GM19238 (cell line): ENCODE measurements at regions not wholly inside any gene's neighbourhood (a gene's known extent, or its start where the extent isn't known, plus 50 kb on each side); places are given as distances from the start of the nearest gene placed in this dataset.

Source experiments
- DNase-seq: peaks from one replicate; pipeline ENCODE4 v3.0.0; 2011; ENCODE audit warnings: low spot score; ENCODE audit not compliant: insufficient read length

DNA sequence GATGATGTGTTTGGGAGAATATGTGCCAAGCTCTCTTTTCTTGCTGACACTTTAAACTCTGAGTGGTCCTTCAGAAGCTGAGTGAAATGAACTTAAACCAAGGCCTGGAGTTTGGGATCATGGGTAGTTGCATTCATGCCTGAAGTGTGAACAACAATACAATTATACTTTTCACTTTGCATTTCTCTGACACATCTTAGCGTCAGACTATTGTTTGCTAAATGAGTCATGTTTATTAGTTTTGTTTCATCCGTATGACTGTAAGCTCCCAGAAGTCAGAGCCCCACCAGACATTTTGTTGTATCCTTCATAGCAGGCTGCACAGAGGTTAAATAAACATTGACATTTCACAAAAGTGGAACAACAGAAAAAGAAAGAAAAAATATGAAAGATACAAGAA lies 542.6 kb downstream of the TUSC7 start:
- DNase-seq: no peak

DNA sequence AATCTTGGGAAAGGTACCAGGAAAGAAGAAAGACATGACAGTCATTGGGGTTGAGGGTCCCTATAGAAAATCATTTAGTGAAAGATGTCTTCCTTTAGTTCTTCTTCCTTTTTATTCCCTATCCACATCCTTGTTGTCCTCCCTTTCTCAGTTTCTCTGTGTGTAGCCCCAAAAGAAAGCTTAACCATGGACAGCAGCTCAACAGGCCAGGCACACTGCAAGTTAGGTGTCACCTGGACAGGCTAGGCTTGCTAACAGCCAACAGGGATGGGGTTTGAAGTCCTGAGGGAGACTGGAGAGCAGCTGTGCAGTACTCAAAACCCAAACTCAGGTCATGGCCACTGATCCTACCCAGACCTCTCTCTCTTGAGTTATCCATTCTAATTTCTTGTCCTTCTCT lies 543.1 kb downstream of the TUSC7 start:
- no peak for DNase-seq

GRCh38 chr3:117253636-117254035 lies 544.1 kb downstream of the TUSC7 start:
- DNase-seq: no peak

GRCh38 chr3:117254985-117255384 lies 545.4 kb downstream of the TUSC7 start:
- DNase-seq: no peak

- no peak for DNase-seq
These were observed 546.2 kb downstream of the TUSC7 start for GRCh38 chr3:117255736-117256135.

GRCh38 chr3:117261983-117262421 lies 552.4 kb downstream of the TUSC7 start:
- no peak for DNase-seq

GRCh38 chr3:117263270-117263669 lies 553.7 kb downstream of the TUSC7 start:
- no peak for DNase-seq

DNA sequence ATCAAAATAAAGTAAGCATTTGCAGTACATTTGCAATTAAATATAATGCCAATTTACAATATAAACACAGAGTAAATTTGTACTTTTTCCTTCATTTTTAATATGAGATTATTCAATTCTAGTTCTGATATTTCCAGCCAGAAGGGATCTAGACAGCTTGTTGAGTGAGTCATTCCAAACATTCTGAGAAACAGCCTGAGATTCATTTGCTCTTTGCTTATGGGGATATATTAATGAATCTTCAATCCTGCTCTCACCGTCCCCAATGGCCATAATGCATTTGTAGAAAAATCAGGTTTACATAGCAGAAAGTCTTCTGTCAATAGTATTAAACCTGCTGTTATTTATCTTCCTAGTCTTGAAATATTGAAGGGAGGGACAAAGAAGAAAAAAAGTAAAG lies 554.2 kb downstream of the TUSC7 start:
- DNase-seq: no peak

DNA sequence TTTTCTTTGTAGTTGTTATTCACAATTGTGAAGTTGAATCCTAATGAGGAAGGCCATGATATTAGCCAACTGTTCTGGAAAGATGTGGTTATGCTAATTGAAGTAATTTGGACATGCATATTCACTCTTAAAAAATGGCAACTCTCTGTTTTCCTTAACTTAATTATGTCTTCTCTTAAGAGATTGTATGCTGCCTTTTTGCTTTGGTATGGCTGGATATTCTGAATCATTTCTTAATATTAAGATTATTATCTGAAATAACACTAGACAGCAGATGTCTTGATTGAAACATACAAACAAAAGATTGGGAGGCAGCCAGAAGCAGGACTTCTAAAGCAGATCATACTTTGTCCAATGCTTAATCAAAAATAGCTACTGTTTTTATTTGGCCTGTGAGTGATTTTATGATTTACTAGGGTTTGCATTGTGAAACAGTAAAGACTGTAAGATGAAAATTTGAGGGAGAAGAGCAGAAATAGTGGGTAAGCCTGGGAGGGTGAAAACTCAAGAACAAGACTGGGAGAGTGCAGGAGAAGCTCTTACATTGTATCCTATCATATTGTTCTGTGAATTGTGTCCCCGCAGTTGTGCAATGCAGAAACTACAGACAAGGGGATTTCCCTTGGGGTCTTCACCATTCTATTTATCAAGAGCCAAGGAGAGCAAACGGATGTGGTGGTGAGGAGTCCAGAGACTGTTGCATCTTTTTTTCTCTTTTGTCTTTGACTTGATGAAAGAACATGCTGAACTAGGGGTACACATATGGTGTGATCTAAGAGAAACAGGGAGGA lies 554.8 kb downstream of the TUSC7 start:
- DNase-seq: no peak

GRCh38 chr3:117266806-117267205 lies 557.2 kb downstream of the TUSC7 start:
- no peak for DNase-seq

DNA sequence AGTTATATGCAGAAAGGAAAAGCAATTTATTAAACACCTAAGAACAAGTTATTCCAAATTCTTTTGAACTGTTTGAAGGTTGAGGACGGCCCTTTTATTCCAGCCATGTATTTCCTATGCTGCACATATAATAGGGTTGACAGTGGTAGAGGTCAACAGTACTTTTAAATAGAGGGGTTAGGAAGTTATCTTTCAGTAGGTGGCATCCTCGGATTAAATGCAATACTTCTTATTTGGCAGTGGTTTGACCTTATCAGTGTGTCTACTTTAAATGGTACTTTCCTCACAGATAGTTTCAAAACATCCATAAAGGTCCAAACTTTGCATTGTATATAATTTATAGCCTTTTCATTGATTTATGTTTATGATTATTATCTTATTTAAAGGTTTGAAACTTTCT lies 558.7 kb downstream of the TUSC7 start:
- no peak for DNase-seq

DNA sequence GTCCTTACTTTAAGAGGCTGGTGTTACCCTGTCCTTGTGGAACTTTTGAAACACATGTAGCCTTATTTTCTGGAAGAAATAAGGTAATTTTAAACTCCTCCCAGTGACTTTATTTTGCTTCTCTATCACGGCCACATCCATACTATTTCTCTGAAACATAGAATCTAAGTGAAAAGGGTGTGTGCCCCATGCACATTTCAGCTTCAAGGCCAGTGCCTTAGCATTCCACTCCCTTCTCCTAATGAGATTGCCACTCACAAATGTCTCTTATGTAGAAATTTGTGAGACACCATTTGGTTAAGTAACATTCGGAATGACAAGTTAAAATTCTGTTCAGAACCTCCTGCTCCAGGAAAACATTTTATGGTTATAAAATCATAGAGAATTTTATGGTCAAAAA lies 562.7 kb downstream of the TUSC7 start:
- DNase-seq: no peak

DNA sequence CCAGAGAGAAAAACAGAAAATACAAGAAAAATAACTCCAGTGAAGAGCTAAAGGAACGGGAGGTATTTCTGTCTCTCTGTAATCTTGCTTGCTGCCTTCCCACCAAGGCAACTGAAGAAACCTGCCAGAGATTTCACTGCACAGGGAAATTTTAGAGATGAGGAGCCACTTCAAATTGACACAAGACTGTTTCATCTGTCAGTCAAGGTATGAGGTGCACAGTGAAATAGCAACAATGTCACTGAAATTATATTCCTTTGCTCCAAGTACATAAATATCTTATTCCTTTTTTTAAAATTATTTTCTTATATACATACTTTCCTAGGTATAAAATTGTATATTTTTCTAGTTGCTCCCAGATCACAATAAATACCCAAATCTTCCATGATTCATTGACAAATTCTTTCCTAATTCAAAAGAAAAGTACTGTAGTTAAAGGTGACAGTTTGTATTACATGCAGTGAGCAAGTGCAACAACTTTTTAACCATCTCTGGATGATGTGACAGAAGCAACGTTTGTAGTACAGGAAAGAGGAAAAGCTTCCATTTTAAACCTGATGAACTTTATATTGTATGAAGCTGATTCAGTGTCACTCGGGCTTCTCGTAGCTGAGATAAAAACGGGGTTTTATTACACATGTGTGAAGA lies 563.4 kb downstream of the TUSC7 start:
- no peak for DNase-seq

DNA sequence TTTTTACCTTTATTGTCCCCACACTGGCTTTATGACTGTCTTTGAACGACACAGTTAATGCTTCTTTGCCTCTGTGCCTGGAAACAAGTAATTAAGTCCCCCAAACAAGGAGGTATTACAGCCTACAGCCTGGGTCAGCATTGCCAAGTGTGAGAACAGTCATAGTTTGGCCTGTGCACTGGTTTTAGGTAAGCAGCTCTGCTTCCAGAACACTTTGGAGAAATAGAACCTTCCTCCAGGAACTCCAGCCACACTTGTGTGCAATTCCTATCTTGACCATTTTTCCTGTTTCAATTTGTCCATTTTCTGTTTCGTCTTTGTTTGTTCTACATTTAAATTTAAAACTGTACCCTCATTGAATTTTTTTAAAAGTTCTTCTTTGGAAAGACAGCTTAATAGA lies 568.2 kb downstream of the TUSC7 start:
- DNase-seq: no peak

DNA sequence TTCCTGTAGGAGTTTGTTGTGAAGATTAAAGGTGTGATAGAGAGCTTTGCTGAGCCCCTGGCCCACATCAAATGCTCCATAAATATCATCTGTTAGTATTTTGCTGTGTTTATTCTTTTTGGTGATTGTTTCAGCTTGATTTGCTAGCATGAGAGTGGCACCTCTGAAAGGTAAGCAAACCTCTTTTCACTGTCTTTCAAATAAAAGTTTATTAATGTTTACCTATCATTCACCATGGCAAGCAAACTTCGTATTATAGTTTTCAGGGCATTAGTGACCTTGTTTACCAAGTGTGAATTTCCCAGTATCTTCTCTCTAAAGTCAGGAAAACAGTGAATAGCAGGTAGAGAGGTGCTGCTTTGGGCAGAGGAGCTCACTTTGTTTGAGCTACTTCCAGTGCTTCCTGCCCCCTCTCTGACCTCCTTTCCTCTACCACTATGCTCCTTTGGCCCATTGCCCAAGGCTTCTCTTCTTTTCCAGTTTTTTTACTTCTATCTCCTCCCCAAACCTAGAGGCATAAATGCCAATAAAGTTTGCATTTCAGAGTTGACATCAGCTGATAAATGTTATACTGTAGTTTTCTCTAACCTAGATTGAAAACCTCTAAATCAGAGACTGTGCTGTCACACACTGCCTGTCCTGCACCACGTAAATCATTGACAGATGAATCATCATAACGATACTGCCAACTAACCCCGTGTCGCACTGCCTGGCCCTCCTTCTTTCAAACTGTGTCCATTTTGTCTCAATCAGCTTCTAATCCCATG lies 569.0 kb downstream of the TUSC7 start:
- DNase-seq: peak; percentile 5

DNA sequence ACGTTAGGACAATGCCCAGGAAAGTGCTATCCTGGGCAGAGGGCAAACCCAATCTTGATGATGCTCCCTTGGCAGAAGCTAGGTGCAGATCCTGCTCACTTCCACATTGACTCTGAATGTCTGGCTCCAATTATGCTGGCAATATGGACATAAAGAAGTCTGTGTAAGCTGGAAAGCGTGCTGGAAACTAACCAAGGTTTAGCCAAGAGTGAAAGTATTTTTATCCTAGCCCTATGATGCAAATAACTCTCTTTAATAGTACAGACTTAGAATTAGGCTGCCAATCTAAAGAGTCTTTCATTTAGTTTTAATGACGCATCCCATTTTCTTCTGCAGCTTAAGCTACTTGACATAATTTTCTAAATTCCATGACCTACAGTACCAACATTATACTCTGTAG lies 571.8 kb downstream of the TUSC7 start:
- DNase-seq: no peak

DNA sequence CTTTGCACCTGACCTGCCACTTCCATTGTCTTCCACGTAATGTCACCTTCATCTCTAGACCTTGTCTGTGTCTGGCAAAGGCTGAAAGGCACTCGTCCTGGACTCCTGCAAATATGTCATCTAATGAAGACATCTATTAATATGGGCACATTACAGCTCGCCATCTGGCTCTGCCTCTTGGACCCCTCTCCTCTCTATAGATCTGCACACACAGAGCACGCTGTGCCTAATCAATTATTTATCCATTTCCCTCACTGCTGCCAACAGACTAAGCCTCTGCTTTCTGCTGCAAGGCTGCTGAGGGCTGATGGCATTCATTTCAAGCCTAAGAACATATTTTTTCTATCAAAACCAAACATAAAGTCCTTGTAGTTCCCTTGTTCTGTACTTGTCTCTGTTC lies 573.0 kb downstream of the TUSC7 start:
- no peak for DNase-seq

DNA sequence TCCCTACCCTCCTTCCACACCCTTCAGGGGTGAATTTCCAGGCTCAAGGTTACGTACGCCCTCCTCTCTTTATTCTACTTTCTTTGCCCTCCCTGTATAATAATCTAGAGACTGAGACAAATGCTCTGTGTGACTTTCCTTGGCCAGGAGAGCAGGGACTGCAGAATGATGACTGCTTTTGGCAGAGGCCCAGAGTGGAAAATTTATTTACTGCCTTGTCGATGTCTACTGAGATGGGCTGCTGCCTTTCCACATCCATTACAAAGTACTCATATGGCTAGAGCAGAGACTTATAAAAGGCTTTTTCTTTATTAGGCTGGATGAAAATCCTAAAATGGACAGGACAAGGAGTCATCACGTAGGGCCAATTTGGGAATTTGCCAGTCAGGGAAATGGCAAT lies 576.2 kb downstream of the TUSC7 start:
- DNase-seq: no peak

- no peak for DNase-seq
These were observed 576.9 kb downstream of the TUSC7 start for GRCh38 chr3:117286488-117286887.

GRCh38 chr3:117287602-117288001 lies 578.0 kb downstream of the TUSC7 start:
- DNase-seq: no peak

- no peak for DNase-seq
These were observed 581.9 kb downstream of the TUSC7 start for GRCh38 chr3:117291476-117291875.

GRCh38 chr3:117297065-117297464 lies 587.5 kb downstream of the TUSC7 start:
- DNase-seq: no peak
